Skeletal muscle cell (primary cell): ENCODE measurements at regions not wholly inside any gene's neighbourhood (a gene's known extent, or its start where the extent isn't known, plus 50 kb on each side); places are given as distances from the start of the nearest gene placed in this dataset.
"Not testable (repeated sequence)": the region's sequence is repeated elsewhere in the genome, so short reads cannot be mapped to it uniquely, and the experiment has no call there.

ENCODE experiments used
- DNase-seq: peaks from one replicate; pipeline ENCODE4 v3.0.0-alpha.2; 2010; ENCODE audit warnings: low read depth
- H3K4me3 ChIP-seq: 2 replicates; pipeline ENCODE4 v1.5.1; 2011; ENCODE audit warnings: low read depth, mild to moderate bottlenecking, control low read depth, low read length, moderate library complexity

GRCh38 chr21:31609081-31609480 is 50.4 kb upstream of the SOD1 start:
- no peak overlapping the region for H3K4me3 ChIP-seq
- DNase-seq: peak; percentile 15

DNA sequence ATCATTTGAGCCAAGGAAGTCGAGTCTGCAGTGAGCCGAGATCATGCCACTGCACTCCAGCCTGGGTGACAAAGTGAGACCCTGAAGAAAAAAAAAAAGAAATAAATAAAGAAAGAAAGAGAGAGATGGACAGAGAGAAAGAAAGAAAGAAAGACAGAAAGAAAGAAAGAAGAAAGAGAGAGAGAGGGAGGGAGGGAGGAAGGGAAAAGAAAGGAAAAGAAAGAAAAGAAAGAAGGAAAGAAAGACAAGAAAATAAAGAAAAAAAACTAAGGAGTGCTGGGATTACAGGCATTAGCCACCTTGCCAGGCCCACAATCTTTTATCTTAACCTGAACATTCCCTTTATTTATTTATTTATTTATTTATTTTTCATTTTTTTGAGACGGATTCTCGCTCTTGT is 51.7 kb upstream of the SOD1 start:
- H3K4me3 ChIP-seq: no peak overlapping the region

GRCh38 chr21:31606081-31606874 is 53.2 kb upstream of the SOD1 start:
- no peak overlapping the region for H3K4me3 ChIP-seq
- no peak for DNase-seq

More for the DNA sequence above, 51.7 kb upstream of the SOD1 start:
- no peak for DNase-seq

GRCh38 chr21:31604591-31605190 is 54.8 kb upstream of the SOD1 start:
- no peak overlapping the region for H3K4me3 ChIP-seq
- DNase-seq: peak; percentile 5

DNA sequence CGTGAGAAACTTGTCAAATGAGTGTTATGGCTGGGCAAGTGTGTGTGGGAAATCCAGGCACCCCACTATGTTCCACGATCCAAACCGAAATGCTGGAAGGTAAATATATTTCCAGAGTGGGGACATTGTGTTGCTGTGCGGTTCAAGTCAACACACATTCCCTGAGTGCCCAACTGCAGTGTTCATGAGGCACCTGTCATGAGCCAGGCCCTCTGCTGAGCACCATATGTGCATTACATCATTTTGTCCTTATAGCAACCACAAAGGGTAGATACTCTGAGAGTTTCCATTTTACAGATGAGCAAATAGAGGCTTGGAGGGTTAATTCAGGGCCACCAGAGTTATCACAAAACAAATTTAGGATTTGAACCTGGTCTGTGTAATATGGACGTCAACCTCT is 59.9 kb upstream of the SOD1 start:
- no peak overlapping the region for H3K4me3 ChIP-seq
- DNase-seq: no peak

- no peak for DNase-seq
- H3K4me3 ChIP-seq: no peak overlapping the region
Measured at GRCh38 chr21:31599013-31599412, 60.5 kb upstream of the SOD1 start.

DNA sequence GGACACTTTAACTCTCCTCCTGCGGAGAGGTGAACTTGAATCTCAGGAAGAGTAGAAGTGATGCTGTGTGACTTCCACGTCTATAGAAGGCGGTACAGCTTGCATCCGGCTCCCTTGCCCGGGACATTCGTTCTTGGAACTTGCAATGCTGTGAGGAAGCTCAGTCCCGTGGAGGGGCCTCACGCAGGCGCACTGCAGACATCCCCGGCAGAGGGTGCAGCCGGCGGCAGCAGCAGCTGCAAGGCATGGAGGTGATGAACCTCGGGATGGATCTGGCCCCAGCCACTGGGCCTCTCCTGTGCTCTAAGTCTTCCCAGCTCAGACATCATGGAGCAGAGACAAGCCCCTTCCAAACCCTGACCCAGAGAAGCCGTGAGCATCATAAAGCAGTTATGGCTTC is 61.8 kb upstream of the SOD1 start:
- no peak for DNase-seq
- H3K4me3 ChIP-seq: no peak overlapping the region

GRCh38 chr21:31596055-31596454 is 63.4 kb upstream of the SOD1 start:
- no peak overlapping the region for H3K4me3 ChIP-seq
- DNase-seq: no peak

DNA sequence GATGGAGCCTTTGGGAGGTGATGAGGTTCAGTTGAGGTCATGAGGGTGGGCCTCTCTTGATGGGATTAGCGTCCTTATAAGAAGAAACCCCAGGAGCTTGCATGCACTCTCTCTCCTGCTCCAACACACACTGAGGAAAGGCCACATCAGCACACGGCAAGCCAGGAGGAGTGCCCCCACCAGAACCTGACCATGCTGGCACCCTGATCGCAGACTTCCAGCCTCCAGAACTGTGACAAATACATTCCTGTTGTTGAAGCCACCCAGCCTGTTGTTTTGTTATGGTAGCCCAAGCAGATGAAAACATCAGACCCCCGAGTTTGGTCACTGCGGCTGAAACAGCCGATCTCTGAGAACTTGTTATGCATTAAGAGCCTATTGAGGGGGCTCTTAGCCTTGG is 64.8 kb upstream of the SOD1 start:
- H3K4me3 ChIP-seq: no peak overlapping the region
- no peak for DNase-seq

DNA sequence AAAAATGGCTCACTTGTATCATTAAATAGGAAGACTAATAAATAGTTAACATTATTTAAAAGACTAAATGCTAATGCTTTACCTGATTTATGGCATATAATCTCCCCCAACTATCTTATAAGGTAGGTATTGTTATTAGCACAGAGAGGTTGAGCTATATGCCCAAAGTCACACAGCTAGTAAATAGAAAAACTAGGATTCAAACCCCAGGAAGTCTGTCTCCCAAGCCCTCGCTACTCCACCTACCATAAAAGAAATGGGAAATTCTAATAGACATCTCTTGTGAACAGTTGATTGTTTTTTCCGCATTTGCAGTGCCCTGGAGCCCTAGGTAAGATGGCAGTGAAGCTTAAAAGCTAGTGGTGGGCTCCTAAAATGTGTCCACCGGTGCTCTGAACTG is 65.2 kb upstream of the SOD1 start:
- no peak for DNase-seq
- no peak overlapping the region for H3K4me3 ChIP-seq

GRCh38 chr21:31592963-31593560 is 66.4 kb upstream of the SOD1 start:
- H3K4me3 ChIP-seq: no peak overlapping the region
- no peak for DNase-seq

GRCh38 chr21:31592516-31592915 is 67.0 kb upstream of the SOD1 start:
- no peak overlapping the region for H3K4me3 ChIP-seq
- DNase-seq: no peak

DNA sequence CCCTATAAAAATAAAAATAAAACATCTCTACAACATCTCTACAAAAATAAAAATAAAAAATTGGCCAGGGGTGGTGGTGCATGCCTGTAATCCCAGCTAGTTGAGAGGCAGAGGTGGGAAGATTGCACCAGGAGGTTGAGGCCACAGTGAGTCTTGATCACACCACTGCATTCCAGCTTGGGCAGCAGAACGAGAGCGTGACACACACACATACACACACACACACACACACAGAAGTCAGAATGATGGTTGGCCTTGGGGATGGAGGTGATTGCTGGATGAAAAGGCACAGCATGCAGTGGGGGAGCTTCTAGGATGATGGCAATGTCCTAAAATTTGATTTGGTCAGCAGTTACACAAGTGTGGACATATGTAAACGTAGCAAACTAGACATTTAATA is 69.7 kb upstream of the SOD1 start:
- no peak for DNase-seq
- no peak overlapping the region for H3K4me3 ChIP-seq

- DNase-seq: no peak
- H3K4me3 ChIP-seq: no peak overlapping the region
Measured at GRCh38 chr21:31586118-31586517, 73.4 kb upstream of the SOD1 start.

- not testable (repeated sequence) for H3K4me3 ChIP-seq, DNase-seq
Measured at GRCh38 chr21:31583937-31584336, 75.6 kb upstream of the SOD1 start.

DNA sequence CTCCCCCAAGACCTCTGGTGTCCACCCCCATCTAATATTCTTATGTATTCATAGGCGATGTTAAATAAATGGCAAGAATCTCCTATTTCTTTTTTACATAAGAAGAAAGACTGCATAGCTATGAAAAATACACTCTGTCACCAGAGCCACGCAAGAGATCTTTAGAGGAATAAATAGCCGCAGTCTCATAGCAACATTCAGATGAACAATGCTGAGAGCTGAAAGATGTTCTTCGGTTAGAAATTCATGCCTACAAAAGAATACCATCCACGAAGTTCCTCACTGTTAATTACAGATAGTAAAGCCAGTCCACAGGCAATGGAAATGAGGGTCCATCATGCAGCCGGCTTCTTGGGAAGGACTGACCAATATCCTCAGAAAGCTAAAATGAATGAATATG is 76.0 kb upstream of the SOD1 start:
- no peak overlapping the region for H3K4me3 ChIP-seq
- no peak for DNase-seq

DNA sequence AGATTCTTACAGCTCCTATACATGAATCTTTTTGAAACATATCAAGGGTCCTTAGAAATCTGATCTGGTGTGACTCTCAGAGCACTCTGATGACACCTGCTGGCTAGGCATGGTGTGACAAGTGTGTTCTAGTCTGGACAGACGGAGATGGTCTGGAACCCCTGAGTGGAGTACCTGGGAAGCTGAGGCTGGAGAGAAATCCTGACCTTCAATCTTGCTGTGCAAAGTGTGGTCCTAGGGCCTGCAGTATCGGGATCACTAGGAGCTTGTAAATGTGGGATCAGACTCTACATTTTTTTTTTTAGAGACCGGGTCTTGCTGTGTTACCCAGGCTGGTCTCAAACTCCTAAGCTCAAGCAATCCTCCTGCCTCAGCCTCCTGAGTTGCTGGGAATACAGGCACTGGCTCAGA is 78.6 kb upstream of the SOD1 start:
- DNase-seq: peak; percentile 13
- no peak overlapping the region for H3K4me3 ChIP-seq

DNA sequence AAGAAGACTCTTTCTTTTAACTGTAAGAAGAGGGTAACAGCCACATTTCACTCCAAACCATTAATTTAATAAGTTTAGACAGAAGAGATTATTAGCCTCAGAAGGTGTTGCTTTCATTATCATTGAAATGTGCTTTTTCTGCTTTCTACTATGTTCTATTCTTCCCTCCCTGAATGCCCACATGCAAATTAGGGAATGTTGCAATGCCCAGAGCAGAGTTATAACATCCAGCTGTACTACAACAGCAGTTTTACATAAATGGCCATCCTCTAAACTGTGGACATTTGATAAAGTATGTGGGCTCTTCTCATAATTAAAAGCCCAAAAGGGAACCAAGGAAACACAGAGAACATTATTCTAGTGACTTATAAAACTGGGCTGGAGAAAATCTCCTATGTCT is 82.2 kb upstream of the SOD1 start:
- no peak for DNase-seq
- no peak overlapping the region for H3K4me3 ChIP-seq

GRCh38 chr21:31576428-31576827 is 83.1 kb upstream of the SOD1 start:
- H3K4me3 ChIP-seq: no peak overlapping the region
- DNase-seq: peak; percentile 53

DNA sequence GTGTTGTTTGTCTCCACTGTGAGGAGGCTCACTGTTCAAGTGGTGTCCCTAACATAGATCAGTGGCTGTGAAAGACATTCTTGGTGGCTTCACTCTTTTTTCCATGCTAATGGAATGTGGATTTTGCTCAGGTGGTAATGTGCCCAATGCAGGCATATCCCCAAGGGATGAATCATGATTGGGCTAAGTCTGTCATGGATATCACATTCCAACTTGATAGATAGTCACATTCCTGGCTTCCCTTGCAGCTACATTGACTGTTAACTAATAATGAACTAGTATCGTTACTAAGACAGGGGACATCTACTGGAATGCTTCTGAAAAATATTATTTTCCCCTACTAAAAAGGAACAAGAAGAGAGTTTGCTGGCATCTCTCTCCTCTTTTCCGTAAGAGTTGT is 86.3 kb upstream of the SOD1 start:
- H3K4me3 ChIP-seq: no peak overlapping the region
- DNase-seq: no peak

DNA sequence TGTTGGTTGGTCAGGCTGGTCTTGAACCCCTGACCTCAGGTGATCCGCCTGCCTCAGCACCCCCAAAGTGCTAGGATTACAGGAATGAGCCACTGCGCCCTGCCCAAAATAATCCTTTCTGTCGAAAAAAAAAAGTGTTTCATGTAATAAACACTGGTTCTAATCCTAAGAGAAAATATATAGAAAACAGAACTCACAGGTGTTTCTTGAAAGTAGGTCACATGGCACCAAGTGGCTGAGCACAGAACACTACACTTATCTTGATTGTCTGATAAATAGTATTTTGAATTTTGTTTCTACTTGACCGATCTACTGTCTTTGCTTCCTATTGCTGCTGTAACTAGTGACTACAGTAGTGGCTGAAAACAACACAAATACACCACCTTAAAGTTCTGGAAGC is 87.6 kb upstream of the SOD1 start:
- DNase-seq: no peak
- no peak overlapping the region for H3K4me3 ChIP-seq
